NCI-H1694 (cell line): ENCODE measurements at regions not wholly inside any gene's neighbourhood (a gene's known extent, or its start where the extent isn't known, plus 50 kb on each side); places are given as distances from the start of the nearest gene placed in this dataset.

ENCODE experiments used
- DNase-seq: peaks from one replicate; lab custom pipeline; 2025; lab: John Stamatoyannopoulos, UW

- peak; percentile 6 for DNase-seq
Observed at GRCh38 chr5:121189342-121190305, 662.1 kb upstream of the FTMT start.

GRCh38 chr5:121199216-121199999, 652.3 kb upstream of the FTMT start:
- DNase-seq, result peak; percentile 68

GRCh38 chr5:121218086-121218485, 633.6 kb upstream of the FTMT start:
- DNase-seq, result no peak

- DNase-seq, result no peak
Observed at GRCh38 chr5:121221483-121221882, 630.2 kb upstream of the FTMT start.

GRCh38 chr5:121226765-121227164, 624.9 kb upstream of the FTMT start:
- no peak for DNase-seq

GRCh38 chr5:121239951-121240350, 611.7 kb upstream of the FTMT start:
- no peak for DNase-seq

- DNase-seq, result no peak
Observed at GRCh38 chr5:121246971-121247370, 604.7 kb upstream of the FTMT start.

GRCh38 chr5:121251954-121252353, 599.7 kb upstream of the FTMT start:
- no peak for DNase-seq

- no peak for DNase-seq
Observed at GRCh38 chr5:121257621-121258020, 594.1 kb upstream of the FTMT start.

GRCh38 chr5:121263456-121263855, 588.2 kb upstream of the FTMT start:
- no peak for DNase-seq

GRCh38 chr5:121264605-121265004, 587.1 kb upstream of the FTMT start:
- no peak for DNase-seq

- no peak for DNase-seq
Observed at GRCh38 chr5:121271546-121271945, 580.1 kb upstream of the FTMT start.

- no peak for DNase-seq
Observed at GRCh38 chr5:121273833-121274433, 577.7 kb upstream of the FTMT start.

GRCh38 chr5:121279801-121280200, 571.9 kb upstream of the FTMT start:
- no peak for DNase-seq

GRCh38 chr5:121285801-121286521, 565.7 kb upstream of the FTMT start:
- no peak for DNase-seq

GRCh38 chr5:121288781-121289180, 562.9 kb upstream of the FTMT start:
- DNase-seq, result no peak

- DNase-seq, result no peak
Observed at GRCh38 chr5:121292664-121293063, 559.0 kb upstream of the FTMT start.

GRCh38 chr5:121296356-121296755, 555.3 kb upstream of the FTMT start:
- no peak for DNase-seq

- no peak for DNase-seq
Observed at GRCh38 chr5:121299153-121299552, 552.5 kb upstream of the FTMT start.

- DNase-seq, result no peak
Observed at GRCh38 chr5:121304838-121305237, 546.8 kb upstream of the FTMT start.

GRCh38 chr5:121313886-121314285, 537.8 kb upstream of the FTMT start:
- DNase-seq, result no peak

GRCh38 chr5:121315786-121316185, 535.9 kb upstream of the FTMT start:
- no peak for DNase-seq
